ENCODE measurements at regions not wholly inside any gene's neighbourhood (a gene's known extent, or its start where the extent isn't known, plus 50 kb on each side); places are given as distances from the start of the nearest gene placed in this dataset.

DNA sequence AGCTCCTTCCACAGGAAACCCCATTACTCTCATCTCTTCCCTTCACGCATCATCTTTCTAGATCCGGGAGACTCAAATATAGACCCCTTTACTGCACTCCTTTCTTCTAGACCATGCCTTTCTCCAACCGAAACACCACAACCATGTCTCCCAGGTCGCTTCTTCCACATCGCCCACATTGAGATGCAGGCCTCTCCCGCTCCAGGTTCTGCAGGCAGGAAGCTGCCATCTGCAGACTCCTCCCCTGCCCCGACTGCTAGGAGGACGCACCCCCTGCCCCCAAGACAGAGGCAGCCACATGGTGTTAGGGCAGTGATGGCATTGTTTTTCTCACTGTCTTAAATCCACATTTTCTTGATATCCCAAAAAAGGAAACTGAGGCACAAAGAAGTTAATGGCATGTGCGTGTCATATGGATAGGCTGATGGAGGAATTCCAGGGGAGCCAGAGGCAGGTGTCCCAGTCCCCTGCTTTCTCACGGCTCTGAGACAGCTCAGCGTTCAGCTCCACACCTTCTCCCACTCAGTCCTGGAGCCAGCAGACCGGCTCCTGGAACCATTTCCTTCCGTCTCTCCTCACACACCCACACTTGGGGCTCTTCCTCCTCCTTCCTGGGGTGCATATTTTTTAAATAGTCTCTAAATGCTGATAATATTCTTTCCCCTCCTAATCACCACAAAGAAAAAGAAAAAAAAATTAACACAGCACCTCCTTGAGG, 438.4 kb downstream of the EIPR1 start:
- TF ChIP-seq, protein P1, sequence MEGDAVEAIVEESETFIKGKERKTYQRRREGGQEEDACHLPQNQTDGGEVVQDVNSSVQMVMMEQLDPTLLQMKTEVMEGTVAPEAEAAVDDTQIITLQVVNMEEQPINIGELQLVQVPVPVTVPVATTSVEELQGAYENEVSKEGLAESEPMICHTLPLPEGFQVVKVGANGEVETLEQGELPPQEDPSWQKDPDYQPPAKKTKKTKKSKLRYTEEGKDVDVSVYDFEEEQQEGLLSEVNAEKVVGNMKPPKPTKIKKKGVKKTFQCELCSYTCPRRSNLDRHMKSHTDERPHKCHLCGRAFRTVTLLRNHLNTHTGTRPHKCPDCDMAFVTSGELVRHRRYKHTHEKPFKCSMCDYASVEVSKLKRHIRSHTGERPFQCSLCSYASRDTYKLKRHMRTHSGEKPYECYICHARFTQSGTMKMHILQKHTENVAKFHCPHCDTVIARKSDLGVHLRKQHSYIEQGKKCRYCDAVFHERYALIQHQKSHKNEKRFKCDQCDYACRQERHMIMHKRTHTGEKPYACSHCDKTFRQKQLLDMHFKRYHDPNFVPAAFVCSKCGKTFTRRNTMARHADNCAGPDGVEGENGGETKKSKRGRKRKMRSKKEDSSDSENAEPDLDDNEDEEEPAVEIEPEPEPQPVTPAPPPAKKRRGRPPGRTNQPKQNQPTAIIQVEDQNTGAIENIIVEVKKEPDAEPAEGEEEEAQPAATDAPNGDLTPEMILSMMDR (IDR thresholded peaks at IDR 0.05; ENCODE audit: poor library complexity): no peak
- no peak for TF ChIP-seq EZH2 (IDR thresholded peaks at IDR 0.05; ENCODE audit: borderline replicate concordance)
